Activated CD8-positive, alpha-beta memory T cell treated with anti-CD3 and anti-CD28 coated beads, Interleukin-2, amount 50 U/mL, for 4 hours (primary cell): ENCODE measurements at regions not wholly inside any gene's neighbourhood (a gene's known extent, or its start where the extent isn't known, plus 50 kb on each side); places are given as distances from the start of the nearest gene placed in this dataset.

Experiments used
- DNase-seq: peaks from one replicate; pipeline ENCODE4 v3.0.0-alpha.2; 2020

DNA sequence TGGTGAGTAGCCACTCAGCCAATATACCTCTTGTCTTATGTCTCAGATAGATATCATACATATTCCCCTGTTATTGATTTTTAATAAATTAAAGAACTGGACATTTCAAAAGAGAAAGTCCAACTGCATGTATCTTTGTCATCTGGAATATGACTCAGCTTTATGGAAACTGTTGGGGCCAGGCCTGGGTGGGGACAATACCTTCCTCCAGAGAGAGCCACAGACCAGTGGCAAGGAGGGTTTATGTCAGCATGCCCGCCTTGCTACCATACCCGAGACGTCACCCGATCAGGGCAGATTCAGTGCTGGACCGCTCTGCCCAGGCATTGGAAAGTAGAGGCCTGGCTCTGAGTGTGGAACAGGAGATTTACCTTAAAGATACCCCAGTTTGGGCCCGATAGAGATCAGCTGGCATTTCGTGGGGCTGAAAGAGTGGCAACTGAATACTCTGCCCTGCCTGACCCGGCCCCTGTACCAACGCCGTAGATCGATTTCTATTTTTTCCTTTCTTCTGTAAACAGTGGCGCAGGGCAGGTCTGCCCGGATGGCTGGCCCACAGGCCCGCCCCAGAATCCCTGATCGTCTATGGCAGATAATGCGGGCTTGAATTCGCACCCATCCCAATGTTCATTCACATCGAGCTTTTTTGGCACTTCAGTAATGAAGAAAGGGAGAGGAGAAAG, 158.6 kb downstream of the SALL1 start:
- DNase-seq = no peak

DNA sequence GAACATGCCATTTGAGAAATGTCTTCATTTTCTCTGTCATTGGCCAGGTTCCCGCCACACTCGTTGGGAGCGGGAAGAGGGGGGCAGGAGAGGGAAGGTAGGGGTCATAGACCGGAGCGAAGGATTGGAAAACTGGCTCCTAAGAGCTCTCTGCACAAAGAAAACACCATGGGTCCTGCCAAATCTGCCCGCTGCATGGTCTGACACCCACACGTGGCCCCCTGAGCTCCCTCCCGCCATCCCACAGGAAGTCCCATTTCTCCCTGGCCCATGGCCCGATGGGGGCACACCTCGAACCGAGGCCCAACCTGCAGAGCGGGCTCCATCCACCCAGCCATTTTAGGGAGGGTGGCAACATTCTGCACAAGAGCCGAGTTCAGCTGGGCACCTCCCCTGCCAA, 159.6 kb downstream of the SALL1 start:
- no peak for DNase-seq

DNA sequence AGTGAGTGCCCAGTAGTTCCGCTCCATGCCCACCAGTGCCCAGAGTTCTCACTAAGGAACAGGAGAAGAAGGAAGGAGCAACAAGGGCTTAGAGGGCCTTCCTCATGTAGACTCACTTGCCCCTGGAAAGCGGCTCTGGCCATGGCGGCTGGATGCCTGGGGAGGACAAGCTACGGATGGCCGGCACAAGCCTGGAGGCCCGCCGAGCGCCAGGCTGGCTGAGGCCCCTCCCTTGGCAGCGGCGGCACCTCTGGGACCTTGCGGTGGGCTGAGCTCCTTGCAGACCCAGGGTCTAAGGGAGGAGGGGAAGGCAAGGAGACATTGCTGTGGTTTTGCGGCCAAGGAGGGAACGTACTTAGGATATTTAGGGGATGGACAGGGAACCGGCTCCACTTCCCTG, 160.1 kb downstream of the SALL1 start:
- DNase-seq = no peak

DNA sequence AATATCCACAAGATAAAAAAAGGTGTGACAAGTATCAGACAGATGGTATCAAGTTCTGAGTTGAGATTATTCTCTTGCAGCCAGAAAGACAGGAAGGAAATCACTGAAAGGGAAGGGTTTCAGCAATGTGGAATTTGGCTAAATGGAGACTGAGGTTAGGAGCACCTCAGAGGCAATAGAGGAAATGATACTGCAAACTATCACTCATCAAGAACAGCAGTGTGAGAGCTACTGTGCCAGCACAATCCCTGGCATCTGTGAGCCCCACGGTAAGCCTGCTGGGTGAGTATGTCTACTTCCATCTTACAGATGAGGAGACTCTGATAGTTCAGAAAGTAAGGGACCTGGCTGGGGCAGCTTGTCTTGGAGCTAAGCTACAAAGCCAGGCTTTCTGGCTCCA, 162.0 kb downstream of the SALL1 start:
- no peak for DNase-seq

DNA sequence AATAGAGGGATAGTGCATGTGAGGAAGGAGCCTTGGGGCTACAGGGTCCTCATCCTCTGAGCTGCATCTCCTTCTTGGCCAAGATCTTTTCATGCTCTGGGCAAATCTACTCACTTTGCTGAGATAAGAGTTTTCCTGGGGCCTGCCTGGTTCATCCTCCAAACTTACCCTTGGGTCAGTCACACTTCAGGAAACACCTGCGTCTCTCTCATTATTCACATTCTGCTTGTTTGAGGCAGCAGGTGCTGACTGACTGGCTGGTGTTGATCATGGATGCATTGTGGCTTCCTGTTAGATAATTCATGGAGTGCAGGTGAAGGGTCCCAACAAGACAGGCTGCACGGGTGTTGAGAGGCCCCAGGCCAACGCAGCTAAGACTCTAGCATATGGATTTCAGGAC, 162.6 kb downstream of the SALL1 start:
- DNase-seq = no peak

DNA sequence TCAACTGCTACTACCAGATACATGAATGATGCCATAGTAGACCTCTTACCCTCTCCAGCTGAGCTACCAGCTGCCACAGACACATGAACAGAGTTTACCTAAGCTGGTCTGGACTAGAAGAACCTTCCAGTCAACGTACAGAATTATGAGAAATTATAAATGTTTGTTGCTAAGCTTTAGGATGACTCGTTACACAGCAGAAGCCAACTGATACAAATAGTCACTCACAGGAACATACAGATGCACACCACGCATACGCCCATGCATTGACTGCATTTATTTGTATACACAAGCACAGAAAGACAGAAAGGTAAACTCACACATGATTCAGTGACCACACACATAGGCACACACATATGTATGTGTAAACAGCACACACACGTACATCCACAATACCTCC, 164.6 kb downstream of the SALL1 start:
- no peak for DNase-seq

DNA sequence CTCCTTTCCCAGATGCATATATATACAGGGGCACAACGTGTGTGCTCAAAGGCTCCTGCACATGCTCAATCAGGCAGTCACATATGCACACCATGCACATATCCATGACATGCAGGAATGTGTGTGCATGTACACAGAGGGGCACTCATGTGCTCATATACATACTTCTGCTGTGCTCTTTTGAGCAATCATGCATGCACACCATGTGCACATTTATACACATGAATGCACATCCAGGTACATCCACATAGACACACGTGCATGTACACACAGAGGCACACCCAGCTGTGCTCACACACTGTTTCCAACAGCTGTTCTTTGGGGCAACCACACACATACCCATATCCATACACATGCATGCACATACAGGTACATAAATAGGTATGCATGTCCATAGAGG, 165.3 kb downstream of the SALL1 start:
- no peak for DNase-seq

DNA sequence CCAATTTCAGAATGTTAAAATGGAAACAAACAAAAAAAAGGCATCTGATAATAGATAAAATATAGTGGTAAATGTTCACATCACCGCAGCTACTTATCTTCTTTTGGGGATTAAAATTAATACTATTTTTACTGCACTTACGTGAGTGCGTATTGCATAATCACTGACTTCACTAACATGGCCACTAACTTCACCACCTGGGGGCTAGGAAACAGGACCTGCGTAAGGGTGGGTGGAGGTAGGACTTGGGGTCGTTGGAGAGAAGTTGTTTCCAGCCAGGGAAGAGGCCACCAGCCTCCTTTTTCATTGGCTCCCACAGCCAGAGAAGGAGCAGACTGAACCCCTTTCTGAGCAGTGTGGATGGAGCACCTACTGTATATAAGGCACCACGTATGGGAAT, 166.4 kb downstream of the SALL1 start:
- no peak for DNase-seq

DNA sequence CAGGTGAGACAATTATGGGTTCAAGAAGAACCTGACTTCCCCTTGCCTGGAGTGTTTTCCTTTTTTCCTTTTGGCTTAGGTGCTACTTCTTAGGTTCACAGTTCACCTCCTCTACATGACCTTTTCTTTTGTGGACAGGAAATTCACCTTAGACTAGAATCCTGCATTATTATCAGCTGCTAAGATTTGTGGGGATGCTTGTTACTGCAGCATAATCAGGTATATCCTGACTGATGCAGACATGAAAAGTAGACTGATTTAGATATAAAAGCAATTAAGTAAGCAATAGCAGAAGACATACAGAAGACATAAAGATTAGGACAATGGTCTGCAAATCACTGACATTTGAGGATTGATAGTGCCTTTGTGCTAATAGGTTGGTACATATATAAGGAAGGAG, 168.3 kb downstream of the SALL1 start:
- no peak for DNase-seq

DNA sequence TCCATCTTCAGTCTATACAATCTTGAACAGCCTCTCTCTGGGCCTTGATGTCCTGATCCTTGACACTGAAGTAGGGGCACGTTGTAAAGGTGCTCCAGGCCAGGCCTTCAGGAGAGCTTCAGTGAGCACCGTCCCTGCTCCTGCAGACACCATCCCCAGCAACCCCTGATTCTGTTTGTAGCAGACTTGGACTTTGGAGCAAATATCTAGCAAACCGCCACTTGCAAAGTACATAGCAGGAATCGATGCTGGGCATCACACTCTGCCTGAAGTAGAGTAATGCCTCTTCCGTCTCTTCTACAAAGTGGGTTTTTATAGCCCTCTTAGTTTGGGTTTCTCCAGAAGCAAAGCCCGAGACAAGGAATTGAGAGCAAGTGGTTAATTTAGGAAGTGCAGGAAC, 169.1 kb downstream of the SALL1 start:
- DNase-seq = no peak

DNA sequence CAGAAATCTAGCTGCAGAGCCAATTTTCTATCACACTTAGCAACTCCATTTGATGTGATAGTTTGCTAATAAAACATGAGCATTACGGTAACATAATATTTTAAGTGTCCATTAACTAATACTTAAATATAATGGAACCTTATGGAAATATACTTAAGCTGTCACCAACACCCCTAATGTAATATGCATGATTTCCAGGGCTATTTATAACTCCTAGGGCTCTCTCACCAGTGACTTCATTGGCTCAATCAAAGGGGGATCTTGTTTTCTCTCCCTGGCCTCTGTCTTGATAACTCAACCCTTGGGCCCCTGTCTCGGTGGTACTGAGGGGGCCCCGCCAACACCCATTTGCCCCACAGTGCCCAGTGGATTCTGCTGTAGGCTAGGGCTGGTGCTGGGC, 170.4 kb downstream of the SALL1 start:
- DNase-seq = no peak

DNA sequence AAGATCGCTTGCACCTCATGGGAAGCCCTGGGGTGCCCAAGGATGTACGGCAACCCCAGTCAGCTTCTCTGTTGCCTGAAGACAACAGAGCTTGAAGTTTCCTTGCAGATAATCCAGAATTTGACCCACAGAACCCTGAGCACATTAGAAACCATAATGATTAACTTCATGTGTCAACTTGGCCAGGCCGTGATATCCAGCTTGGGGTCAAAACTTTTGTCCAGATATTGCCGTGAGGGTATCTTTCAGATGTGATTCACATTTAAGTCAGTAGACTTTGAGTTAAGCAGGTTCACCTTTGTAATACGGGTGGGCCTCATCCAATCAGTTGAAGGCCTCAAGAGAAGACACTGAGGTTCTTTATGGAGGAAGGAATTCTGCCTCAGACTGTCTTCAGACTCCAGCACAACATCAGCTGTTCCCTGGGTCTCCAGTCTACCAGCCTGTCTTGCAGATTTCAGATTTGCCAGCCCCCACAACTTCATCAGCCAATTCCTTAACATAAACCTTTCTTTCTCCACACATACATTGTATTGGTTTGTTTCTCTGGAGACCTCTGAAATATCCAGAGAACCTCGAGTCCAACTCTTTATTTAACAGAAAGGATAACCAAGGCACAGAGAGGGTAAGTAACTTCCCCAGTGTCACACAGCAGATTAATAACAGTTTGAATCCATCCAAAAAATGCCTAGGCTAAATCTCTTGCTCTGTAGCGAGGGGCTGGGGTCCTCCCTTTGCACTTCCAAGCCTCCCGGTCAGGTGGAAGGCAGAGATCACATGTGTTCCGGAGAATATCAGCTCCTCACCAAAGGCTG, 171.1 kb downstream of the SALL1 start:
- DNase-seq = no peak

DNA sequence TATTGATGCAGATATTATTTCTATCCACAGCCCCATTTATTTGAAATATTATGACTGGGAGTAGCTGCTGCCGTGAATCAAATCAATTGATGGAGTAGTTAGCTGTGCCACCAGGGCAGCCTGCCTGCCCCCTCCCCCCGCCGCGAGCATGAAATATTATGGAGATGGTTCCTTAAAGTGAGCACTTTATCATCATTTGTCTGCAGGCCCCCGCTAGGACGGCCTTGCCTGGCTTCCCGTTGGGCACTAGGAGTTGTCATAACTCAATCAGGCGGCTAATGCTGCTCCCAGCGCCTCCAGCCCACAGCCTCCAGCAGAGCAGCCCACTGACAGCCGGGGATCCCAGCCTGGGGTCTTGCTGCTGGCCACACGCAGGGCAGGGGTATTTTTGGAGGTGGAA, 173.9 kb downstream of the SALL1 start:
- DNase-seq = no peak

DNA sequence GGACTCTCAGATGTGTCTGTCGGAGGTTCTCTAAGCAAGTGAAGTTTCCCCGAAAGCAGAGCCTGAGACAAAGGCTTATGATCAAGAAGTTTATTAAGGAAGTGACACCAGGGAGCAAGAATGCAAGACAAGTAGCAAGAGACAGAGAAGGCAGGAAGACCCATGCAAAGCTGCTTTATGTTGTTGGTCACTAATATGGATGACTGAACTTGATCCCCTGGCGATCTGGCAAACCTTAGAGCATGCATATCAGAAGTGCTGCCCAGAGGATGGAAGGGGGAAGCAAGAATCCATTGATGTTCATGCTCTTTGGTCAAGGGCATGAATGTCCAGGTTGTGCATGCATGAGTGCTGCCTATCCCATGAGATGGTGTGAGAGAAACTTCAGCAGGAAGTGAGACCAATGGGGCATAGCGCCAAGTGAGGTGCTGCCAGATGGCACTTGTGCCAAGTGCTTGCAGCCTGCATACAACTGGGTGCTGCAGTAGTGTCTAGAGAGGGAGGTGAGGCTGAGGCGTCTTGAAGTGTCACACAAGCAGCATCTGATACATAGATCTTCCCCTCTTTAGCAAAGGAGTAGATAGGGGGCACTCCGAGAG, 176.5 kb downstream of the SALL1 start:
- no peak for DNase-seq

DNA sequence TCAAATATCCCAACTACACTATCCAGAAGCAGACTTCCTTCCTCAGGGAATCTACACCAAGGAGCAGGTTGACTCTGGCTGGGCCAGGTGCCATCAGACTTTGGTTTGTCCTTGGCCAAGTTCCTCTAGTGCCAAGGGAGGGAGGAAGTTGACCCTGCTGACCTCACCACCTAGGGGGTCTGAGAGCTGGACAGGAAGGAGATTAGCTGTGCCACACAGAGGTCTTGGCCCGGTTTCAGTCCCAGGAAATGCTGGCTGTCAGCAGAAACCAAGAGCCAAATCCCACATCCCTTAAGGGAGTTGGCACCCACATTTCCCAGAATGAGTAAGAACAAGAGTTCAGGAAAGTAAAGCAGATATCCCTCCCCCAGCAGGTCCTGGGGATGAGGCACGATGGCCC, 178.2 kb downstream of the SALL1 start:
- DNase-seq = no peak

DNA sequence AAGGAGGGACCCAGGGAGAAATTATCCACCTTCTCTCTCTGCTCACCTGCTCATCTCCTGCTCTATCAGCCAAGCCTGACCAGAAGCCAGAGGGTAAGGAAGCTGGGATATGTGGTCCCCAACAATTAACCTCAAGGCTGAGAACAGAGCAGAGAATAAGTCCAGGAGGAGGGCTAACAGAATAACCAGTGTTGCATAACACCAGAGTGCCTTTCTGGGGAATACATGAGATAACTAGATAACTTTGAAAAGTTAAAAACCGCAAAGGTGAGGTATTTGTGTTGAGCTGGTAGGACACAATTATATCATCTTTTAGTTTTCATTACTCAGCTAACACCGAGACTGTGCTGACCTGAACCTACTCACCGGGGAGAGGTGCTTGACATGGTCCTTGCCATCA, 180.8 kb downstream of the SALL1 start:
- no peak for DNase-seq

DNA sequence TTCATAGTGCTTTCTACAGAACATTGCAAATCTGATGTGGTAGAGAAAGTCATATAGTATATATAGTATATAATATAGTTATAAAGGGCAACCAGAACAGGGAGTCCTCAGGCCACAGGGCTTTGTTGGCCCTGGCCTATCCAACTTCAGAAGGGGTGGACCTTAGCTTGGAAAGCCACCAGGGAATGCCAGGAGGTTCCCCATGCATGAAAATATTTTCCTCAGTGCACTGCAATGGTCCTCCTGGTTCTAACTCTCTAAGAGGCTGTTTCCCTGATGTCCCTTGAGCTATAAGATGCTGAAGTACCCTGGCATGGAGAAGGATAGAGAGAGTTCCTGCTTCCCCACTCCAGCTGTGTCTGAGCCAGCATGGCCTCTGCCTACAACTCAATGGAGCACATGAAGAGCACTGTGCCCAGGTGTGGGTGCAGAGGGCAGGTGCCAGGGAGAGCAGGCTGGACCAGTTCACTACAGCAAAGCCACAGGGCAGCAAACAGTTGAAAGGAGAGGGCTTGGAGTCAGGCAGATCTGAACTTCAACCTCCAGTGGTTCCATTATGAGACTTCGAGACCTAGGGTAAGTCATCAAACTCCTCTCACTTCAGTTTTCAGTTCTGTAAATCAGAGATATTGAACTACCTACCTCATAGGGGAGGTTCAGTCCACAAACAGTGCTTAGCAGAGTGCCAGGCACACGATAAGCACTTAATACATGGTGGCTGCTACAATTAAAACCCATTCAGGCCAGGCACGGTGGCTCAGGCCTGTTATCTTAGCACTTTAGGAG, 183.1 kb downstream of the SALL1 start:
- DNase-seq = no peak

DNA sequence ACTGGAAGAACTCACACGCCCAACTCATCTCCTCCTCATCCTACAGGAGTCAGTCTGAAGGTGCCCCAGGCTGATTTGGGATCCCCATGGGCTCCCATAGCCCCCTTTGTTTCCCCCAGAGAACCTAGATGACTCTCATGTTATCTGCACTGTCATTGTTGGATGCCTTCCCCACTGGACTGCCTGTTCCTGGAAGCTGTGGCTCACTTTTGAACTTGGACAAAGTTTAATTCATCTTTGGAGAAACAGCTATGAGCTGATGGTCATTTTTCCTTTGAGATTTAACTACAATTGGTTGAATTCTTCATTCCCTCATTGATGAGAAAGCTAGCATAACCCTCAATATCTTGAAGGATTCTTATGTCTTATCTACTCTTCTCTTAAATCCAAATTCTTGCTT, 186.6 kb downstream of the SALL1 start:
- DNase-seq = no peak

DNA sequence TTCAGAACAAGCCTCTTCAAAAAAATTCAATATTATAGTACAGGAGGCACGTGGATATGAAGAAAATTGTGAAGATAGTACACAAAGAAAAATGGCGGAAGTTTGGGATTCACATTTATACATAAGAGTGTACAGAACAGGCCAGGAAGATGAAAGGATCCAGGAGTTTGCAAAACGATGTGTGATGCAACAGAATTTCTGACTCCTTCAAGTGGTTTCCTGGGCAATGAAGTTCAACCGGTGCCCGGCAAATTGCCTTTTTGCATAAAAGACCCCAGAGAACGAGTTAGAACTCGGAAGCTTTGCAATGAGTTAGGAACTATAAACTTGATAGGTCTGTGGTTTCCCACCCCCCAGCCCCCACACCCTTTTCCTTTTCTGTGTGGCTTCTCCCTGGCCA, 189.1 kb downstream of the SALL1 start:
- DNase-seq = no peak

DNA sequence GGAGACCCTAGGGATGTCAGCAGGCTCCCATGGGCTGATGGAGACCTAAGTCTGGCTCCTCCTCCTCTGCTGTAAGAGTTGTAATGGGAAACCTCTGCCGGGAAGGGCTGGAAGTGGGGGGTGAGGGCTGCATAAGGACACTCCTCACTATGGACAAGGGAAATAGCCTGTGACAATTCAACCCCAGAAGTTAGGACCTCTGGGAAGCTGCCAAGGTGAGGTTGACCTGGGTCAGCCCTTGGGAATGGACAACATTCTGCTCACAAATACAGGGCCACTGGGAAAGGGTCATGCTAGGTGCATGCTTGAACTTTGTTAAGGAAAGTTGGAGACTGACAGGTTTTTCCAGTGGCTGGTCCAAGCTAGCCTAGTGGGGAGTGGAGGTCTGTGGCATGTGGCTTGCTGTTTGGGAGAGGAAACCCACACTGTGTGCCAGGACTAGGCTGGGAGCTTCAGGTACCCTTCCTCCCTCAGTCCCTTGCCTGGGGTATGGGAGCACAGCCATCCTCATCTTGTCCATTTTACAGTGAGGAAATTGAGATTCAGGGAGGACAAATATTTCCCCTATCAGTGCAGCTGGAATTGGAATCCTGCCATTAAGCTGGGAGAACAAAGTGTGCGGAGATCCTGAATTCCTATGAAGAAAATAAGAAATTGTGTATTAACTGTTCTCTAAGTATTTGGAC, 190.4 kb downstream of the SALL1 start:
- no peak for DNase-seq

DNA sequence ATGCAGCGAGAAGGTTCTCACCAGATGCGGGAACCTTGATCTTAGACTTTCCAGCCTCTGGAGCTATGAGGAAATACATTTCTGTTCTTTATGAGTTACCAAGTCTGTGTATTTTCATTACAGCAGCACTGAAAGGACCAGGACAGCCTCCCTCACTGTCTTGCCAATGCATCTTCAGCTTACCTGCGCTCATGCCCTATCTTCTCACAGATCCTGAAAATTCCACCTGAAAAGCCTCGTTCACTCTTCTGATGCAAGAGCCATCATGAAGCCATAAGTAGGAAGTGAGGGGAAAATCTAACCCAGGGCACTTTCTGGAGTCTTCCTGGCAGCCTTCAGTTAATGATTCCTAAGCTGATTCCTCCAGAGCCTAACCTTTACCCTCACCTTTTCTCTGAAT, 194.0 kb downstream of the SALL1 start:
- no peak for DNase-seq

DNA sequence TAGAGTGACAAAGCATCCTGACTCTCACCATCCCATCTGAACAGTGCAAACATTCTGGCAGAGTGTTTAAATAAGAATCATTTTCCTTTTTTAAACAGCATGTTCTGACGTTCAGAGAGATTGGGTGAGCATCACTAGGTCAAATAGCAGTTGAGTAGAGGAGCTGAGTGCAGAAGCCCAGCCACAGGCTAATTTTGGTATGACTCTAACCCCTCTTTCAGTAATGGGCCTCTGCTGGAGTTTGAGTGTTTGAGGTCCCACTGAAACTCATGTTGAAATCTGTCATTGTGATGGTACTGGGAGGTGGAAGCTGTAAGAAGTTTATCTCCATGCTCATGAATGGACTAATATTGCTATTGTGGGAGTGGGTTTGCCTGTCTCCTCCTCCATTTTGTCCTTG, 194.4 kb downstream of the SALL1 start:
- no peak for DNase-seq

DNA sequence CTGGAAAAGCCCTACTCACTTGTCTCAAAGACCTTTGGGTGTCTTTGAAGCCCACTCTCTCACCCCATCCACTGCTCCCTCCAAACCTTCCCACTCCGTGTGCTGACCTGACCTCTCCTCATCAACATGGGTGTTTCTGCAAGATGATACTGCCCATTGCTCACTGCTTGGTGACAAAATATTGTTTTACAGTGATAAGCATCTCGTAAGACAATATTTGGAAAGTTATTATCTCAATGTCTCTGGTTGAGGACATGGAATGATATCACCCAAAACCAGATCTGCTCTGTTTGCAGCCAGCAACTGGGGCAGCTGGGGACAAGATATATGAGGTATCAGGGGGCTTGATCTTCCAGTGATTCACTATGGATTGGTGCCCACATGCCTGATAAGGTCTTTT, 195.8 kb downstream of the SALL1 start:
- no peak for DNase-seq
